GM18502 (cell line): ENCODE measurements at regions not wholly inside any gene's neighbourhood (a gene's known extent, or its start where the extent isn't known, plus 50 kb on each side); places are given as distances from the start of the nearest gene placed in this dataset.
A peak's percentile ranks its signal among the peaks of the same experiment; 100 is the strongest.

Source experiments
- ATAC-seq: cut with Tn5 transposase; IDR thresholded peaks from one replicate; pipeline ENCODE4 v1.9.1; 2021; ENCODE audit warnings: mild to moderate bottlenecking; ENCODE audit not compliant: unreplicated experiment, poor library complexity

GRCh38 chrX:40207626-40208025 lies 109.9 kb upstream of the BCOR start:
- ATAC-seq: no peak

GRCh38 chrX:40205471-40205870 lies 107.7 kb upstream of the BCOR start:
- no peak for ATAC-seq

GRCh38 chrX:40202456-40202855 lies 104.7 kb upstream of the BCOR start:
- ATAC-seq: no peak

GRCh38 chrX:40201329-40201885 lies 103.6 kb upstream of the BCOR start:
- peak; percentile 90 for ATAC-seq

GRCh38 chrX:40199704-40200103 lies 101.9 kb upstream of the BCOR start:
- no peak for ATAC-seq

GRCh38 chrX:40197071-40197470 lies 99.3 kb upstream of the BCOR start:
- ATAC-seq: no peak

- no peak for ATAC-seq
Observed at GRCh38 chrX:40195368-40195767, 97.6 kb upstream of the BCOR start.

- ATAC-seq: no peak
Observed at GRCh38 chrX:40192196-40192595, 94.4 kb upstream of the BCOR start.

GRCh38 chrX:40189637-40190036 lies 91.9 kb upstream of the BCOR start:
- no peak for ATAC-seq

- no peak for ATAC-seq
Observed at GRCh38 chrX:40188573-40189417, 91.0 kb upstream of the BCOR start.

- no peak for ATAC-seq
Observed at GRCh38 chrX:40184968-40185367, 87.2 kb upstream of the BCOR start.

GRCh38 chrX:40182615-40183014 lies 84.9 kb upstream of the BCOR start:
- ATAC-seq: no peak

GRCh38 chrX:40182095-40182494 lies 84.3 kb upstream of the BCOR start:
- ATAC-seq: no peak

- ATAC-seq: no peak
Observed at GRCh38 chrX:40179283-40179682, 81.5 kb upstream of the BCOR start.

GRCh38 chrX:40177942-40178715 lies 80.4 kb upstream of the BCOR start:
- ATAC-seq: no peak

GRCh38 chrX:40177489-40177888 lies 79.7 kb upstream of the BCOR start:
- ATAC-seq: no peak

GRCh38 chrX:40177117-40177430 lies 79.3 kb upstream of the BCOR start:
- no peak for ATAC-seq

- ATAC-seq: peak; percentile 34
Observed at GRCh38 chrX:40176351-40177116, 78.8 kb upstream of the BCOR start.

- peak; percentile 42 for ATAC-seq
Observed at GRCh38 chrX:40175511-40176350, 78.0 kb upstream of the BCOR start.
